Duodenal mucosa (tissue), 2 donors: ENCODE measurements at regions not wholly inside any gene's neighbourhood (a gene's known extent, or its start where the extent isn't known, plus 50 kb on each side); places are given as distances from the start of the nearest gene placed in this dataset.

Experiments
- H3K27ac ChIP-seq: one replicate; pipeline ENCODE4 v1.7.0; 2013; ENCODE audit warnings: low read depth, low read length
- H3K27me3 ChIP-seq, 2 donors: one replicate each; pipeline ENCODE4 v1.7.0; 2013; ENCODE audit warnings: low read length in 2 of 2, control low read depth in 1 of 2; ENCODE audit not compliant: insufficient read depth in 2 of 2, control insufficient read depth in 1 of 2
- H3K36me3 ChIP-seq, 2 donors: one replicate each; pipeline ENCODE4 v1.7.0; 2013; ENCODE audit warnings: low read length in 2 of 2, control low read depth in 1 of 2; ENCODE audit not compliant: insufficient read depth in 2 of 2, control insufficient read depth in 1 of 2
- H3K4me1 ChIP-seq, 2 donors: one replicate each; pipeline ENCODE4 v1.7.0; 2013; ENCODE audit warnings: low read length in 2 of 2, control low read depth in 1 of 2; ENCODE audit not compliant: insufficient read depth in 2 of 2, control insufficient read depth in 1 of 2
- H3K4me3 ChIP-seq, 2 donors: one replicate each; pipeline ENCODE4 v1.7.0; 2013; ENCODE audit warnings: low read length in 2 of 2, low read depth in 1 of 2
- H3K9ac ChIP-seq, 2 donors: one replicate each; pipeline ENCODE4 v1.7.0; 2013; ENCODE audit warnings: low read length in 2 of 2, low read depth in 1 of 2
- H3K9me3 ChIP-seq, 2 donors: one replicate each; pipeline ENCODE4 v1.7.0; 2013; ENCODE audit warnings: low read length in 2 of 2, control low read depth in 1 of 2; ENCODE audit not compliant: control insufficient read depth in 1 of 2

- Histone ChIP-seq H3K27ac (no peak overlapping the region), H3K9ac (no peak overlapping the region), H3K4me3 (no peak overlapping the region), H3K9me3 (no peaks in the 10 kb centered on the region), H3K4me1 (no peaks in the 10 kb centered on the region), H3K27me3 (no peaks in the 10 kb centered on the region), H3K36me3 (no peaks in the 10 kb centered on the region)
Measured at GRCh38 chr4:114193624-114194399, 214.4 kb upstream of the ARSJ start.

- no peak overlapping the region for H3K9ac ChIP-seq
- H3K4me3 ChIP-seq = no peak overlapping the region
- no peak overlapping the region for H3K27ac ChIP-seq
- no peaks in the 10 kb centered on the region for H3K9me3 ChIP-seq
- no peaks in the 10 kb centered on the region for H3K27me3 ChIP-seq
- no peaks in the 10 kb centered on the region for H3K36me3 ChIP-seq
- no peaks in the 10 kb centered on the region for H3K4me1 ChIP-seq
Measured at GRCh38 chr4:114196606-114197005, 217.2 kb upstream of the ARSJ start.

DNA sequence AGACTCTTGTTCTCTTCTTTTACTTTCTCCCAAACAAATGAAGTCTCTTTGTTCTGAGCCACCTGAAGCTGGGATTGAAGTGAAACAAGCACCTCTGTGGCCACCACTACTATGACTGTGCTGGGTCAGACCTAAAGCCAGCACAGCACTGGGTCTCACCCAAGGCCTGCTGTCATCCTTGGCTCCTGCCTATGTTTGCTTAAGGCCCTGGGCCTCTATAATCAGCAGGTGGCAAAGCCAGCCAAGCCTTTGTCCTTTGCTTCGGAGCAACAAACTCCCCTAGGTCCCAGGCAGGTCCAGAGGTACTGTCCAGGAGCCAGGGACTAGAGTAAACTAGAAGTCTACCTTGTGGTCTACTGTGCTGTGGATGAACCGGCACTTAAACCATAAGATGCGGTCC, 220.6 kb upstream of the ARSJ start:
- Histone ChIP-seq H3K27me3 (no peaks in the 10 kb centered on the region), H3K36me3 (no peaks in the 10 kb centered on the region), H3K9ac (no peak overlapping the region), H3K4me1 (no peaks in the 10 kb centered on the region), H3K27ac (no peak overlapping the region), H3K4me3 (no peak overlapping the region), H3K9me3 (no peaks in the 10 kb centered on the region)

DNA sequence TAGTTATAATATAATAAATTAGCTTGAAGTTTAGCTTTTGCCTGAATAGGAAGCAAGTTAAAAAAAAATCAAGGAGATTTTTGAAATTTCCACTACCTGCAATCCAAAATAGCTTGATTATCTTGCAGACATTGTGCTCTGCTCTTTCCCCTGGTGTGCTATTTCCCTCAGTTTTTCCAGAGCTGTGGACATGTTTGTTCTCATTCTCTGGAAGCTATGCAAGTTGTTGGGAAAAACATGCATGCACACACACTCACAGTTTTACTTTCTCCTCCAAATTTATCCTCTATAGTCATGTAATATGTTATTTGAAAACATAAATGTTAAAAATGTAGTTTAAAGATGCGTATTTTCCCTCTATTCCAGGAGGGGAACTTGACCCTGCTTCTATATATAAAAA, 225.8 kb upstream of the ARSJ start:
- Histone ChIP-seq H3K4me3 (no peak overlapping the region), H3K9ac (no peak overlapping the region), H3K4me1 (no peaks in the 10 kb centered on the region), H3K9me3 (no peaks in the 10 kb centered on the region), H3K27me3 (no peaks in the 10 kb centered on the region), H3K36me3 (no peaks in the 10 kb centered on the region), H3K27ac (no peak overlapping the region)

DNA sequence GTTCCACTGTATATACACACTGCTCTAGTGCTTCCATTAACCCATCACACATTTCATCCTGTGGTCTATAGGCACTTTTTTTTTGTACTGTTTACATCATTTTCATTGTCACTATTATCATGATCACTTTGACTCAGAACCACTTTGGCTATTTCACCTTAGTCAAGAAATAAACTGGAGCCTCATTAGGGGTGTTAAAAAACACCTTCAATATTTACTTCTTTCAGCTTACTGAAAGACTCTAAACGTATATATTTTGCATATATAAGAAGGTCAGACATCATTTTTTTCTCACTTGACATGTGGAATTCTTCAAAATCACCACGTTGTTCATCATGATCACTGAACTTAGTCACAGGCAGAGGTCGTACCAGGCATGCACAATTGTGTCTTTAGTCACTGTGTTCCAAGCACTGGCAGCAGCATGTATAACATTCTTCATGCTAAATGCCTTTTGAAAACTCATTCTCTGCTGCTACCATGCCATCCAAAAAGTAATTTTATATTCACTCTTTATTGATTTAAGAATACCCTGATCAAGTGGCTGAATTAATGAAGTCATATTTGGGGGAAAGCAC, 229.2 kb upstream of the ARSJ start:
- no peaks in the 10 kb centered on the region for H3K36me3 ChIP-seq
- H3K9ac ChIP-seq = no peak overlapping the region
- no peaks in the 10 kb centered on the region for H3K4me1 ChIP-seq
- H3K4me3 ChIP-seq = no peak overlapping the region
- H3K27ac ChIP-seq = no peak overlapping the region
- H3K9me3 ChIP-seq = no peaks in the 10 kb centered on the region
- H3K27me3 ChIP-seq = no peaks in the 10 kb centered on the region

DNA sequence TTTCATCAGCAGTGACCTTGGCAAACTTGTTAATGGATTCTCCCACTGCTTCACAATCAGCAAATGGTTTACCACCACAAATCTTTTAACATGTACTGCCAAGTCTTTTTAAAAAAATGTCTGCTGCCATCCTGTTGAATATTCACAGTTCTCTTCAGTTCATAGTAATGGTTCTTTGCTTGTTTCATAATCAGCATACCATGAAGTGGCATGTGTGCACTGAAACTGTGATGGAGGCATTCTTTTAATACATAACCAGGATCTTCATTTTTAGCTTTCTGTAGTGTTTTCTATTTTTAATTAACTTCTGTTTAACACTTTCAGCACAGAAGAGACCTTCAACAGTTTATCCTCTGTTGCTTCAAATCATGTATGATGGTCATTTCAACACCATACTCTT, 230.1 kb upstream of the ARSJ start:
- no peak overlapping the region for H3K9ac ChIP-seq
- no peaks in the 10 kb centered on the region for H3K36me3 ChIP-seq
- H3K27me3 ChIP-seq = no peaks in the 10 kb centered on the region
- H3K9me3 ChIP-seq = no peaks in the 10 kb centered on the region
- H3K4me3 ChIP-seq = no peak overlapping the region
- no peak overlapping the region for H3K27ac ChIP-seq
- no peaks in the 10 kb centered on the region for H3K4me1 ChIP-seq

DNA sequence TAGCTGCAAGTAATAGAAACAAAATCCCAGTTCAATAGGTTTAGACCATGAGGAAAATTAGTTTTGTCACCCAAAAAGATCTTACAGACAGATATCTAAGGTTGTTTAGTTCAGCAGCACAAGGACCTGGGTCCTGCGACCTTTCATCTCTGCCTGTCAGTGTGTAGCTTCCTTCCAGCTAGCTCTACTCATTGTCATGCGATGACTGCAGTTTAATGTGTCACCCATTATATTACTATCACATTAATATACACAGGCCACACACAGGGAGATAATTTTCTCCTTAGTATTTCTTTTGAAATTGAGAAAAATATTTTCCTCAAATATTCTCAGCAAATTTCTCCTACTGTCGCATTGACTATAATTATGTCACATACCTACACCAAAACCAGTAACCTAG, 232.1 kb upstream of the ARSJ start:
- Histone ChIP-seq H3K4me3 (no peak overlapping the region), H3K27ac (no peak overlapping the region), H3K27me3 (no peaks in the 10 kb centered on the region), H3K36me3 (no peaks in the 10 kb centered on the region), H3K9me3 (no peaks in the 10 kb centered on the region), H3K9ac (no peak overlapping the region), H3K4me1 (no peaks in the 10 kb centered on the region)

DNA sequence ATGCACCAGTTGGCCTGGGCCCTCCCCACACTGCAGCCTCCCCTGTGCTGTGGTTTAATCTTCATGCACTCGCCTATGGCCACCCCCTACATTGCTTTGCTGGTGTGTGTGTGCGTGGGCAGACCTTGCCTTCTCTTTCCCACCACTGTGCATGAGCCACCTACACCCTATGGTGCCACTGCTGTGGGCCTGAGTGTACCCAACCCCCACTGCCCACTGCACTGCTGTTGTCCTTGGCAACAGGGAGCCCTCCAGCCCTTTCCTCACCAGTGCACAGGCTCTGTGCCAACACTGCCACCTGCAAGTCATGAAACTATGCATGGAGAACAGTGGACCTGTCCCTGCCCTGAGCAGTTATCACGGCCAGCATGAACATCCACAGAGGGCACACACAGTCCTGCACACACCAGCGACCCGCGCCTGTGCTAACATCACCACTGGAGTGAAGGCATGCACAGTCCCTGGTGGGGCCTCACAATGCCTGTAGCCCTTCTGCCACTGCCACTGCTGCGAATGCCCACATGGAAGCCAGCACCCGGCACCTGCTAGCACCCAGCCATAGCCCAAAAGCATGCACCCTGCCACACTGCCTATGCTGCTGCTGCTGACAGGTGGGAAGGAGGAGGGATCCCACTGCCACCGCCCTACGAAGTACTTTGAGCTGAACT, 237.8 kb upstream of the ARSJ start:
- no peak overlapping the region for H3K4me3 ChIP-seq
- no peaks in the 10 kb centered on the region for H3K27me3 ChIP-seq
- H3K4me1 ChIP-seq = no peaks in the 10 kb centered on the region
- H3K9me3 ChIP-seq = no peaks in the 10 kb centered on the region
- no peak overlapping the region for H3K9ac ChIP-seq
- H3K36me3 ChIP-seq = no peaks in the 10 kb centered on the region
- H3K27ac ChIP-seq = no peak overlapping the region

GRCh38 chr4:114223580-114223979, 244.1 kb upstream of the ARSJ start:
- no peaks in the 10 kb centered on the region for H3K36me3 ChIP-seq
- H3K4me1 ChIP-seq = no peaks in the 10 kb centered on the region
- H3K4me3 ChIP-seq = no peak overlapping the region
- H3K9me3 ChIP-seq = no peaks in the 10 kb centered on the region
- H3K9ac ChIP-seq = no peak overlapping the region
- no peak overlapping the region for H3K27ac ChIP-seq
- H3K27me3 ChIP-seq = no peaks in the 10 kb centered on the region

- H3K27ac ChIP-seq = no peak overlapping the region
- H3K9me3 ChIP-seq = no peaks in the 10 kb centered on the region
- no peak overlapping the region for H3K9ac ChIP-seq
- no peaks in the 10 kb centered on the region for H3K36me3 ChIP-seq
- H3K4me3 ChIP-seq = no peak overlapping the region
- no peaks in the 10 kb centered on the region for H3K4me1 ChIP-seq
- no peaks in the 10 kb centered on the region for H3K27me3 ChIP-seq
Measured at GRCh38 chr4:114225436-114225835, 246.0 kb upstream of the ARSJ start.
